SK-N-SH (cell line): ENCODE measurements at regions not wholly inside any gene's neighbourhood (a gene's known extent, or its start where the extent isn't known, plus 50 kb on each side); places are given as distances from the start of the nearest gene placed in this dataset.

Experiments used
- CTCF ChIA-PET: fragments of 300-600, 350-600 bp; formaldehyde crosslinking; extraction: SDS; loops from one replicate; lab custom pipeline; 2021; lab: Yijun Ruan, JAX
- POLR2A ChIA-PET: fragments of 350-600 bp; sonication (Branson Sonifier 250); formaldehyde crosslinking; extraction: SDS; loops from one replicate; lab custom pipeline; 2020; ENCODE audit warnings: antibody characterized with exemption, inconsistent platforms; lab: Yijun Ruan, JAX
- DNase-seq: peaks from one replicate; pipeline ENCODE4 v3.0.0; 2012
- H2AFZ ChIP-seq: fragments of 200-600 bp; sonication (generic); 2 replicates; pipeline ENCODE4 v1.8.1; 2016; ENCODE audit warnings: antibody characterized with exemption, mild to moderate bottlenecking, low read depth
- H3F3A ChIP-seq: fragments of 200-600 bp; sonication (generic); replicated peaks from 2 replicates; pipeline ENCODE3; 2016; ENCODE audit warnings: antibody characterized with exemption, mild to moderate bottlenecking; ENCODE audit not compliant: insufficient read depth
- H3K27ac ChIP-seq, 2 experiments: fragments of 200-500 bp in 1 of 2; fragments of 200-600 bp in 1 of 2; sonication (Bioruptor generic) in 1 of 2; sonication (generic), shearing (Covaris generic) in 1 of 2; 2 replicates each; pipeline versions ENCODE4 v1.5.1 to v1.6.1; 2014 to 2016; ENCODE audit warnings: low read depth in 2 of 2, inconsistent platforms in 1 of 2, low read length in 1 of 2, mild to moderate bottlenecking in 1 of 2, mixed read lengths in 1 of 2
- H3K27me3 ChIP-seq: fragments of 200-600 bp; sonication (generic), shearing (Covaris generic); 2 replicates; pipeline ENCODE4 v1.6.1; 2016; ENCODE audit warnings: mixed run types; ENCODE audit not compliant: insufficient read depth
- H3K36me3 ChIP-seq, 2 experiments: fragments of 200-500 bp in 1 of 2; fragments of 200-600 bp in 1 of 2; sonication (Bioruptor generic) in 1 of 2; sonication (generic) in 1 of 2; replicated peaks in 1 of 2; 2 replicates each; pipeline versions ENCODE3 to v1.5.1; 2014 to 2016; ENCODE audit warnings: low read length in 1 of 2, mild to moderate bottlenecking in 1 of 2; ENCODE audit not compliant: insufficient read depth in 2 of 2, control insufficient read depth in 1 of 2
- H3K4me1 ChIP-seq, 2 experiments: fragments of 200-500 bp in 1 of 2; fragments of 200-600 bp in 1 of 2; sonication (Bioruptor generic) in 1 of 2; sonication (generic), shearing (Covaris generic) in 1 of 2; 2 replicates each; pipeline versions ENCODE4 v1.5.1 to v1.6.1; 2014 to 2016; ENCODE audit warnings: low read depth in 1 of 2, low read length in 1 of 2, mixed run types in 1 of 2; ENCODE audit not compliant: insufficient read depth in 2 of 2, control insufficient read depth in 1 of 2
- H3K4me2 ChIP-seq: fragments of 200-600 bp; sonication (generic), shearing (Covaris generic); 2 replicates; pipeline ENCODE4 v1.6.1; 2017; ENCODE audit warnings: mixed run types
- H3K4me3 ChIP-seq, 2 experiments: fragments of 200-500 bp in 1 of 2; fragments of 200-600 bp in 1 of 2; sonication (Bioruptor generic) in 1 of 2; sonication (generic), shearing (Covaris generic) in 1 of 2; 2 replicates each; pipeline versions ENCODE4 v1.5.1 to v1.8.1; 2014 to 2016; ENCODE audit warnings: low read depth in 2 of 2, inconsistent platforms in 1 of 2, low read length in 1 of 2, mild to moderate bottlenecking in 1 of 2, mixed read lengths in 1 of 2, moderate library complexity in 1 of 2
- H3K79me2 ChIP-seq: fragments of 200-600 bp; sonication (generic); 2 replicates; pipeline ENCODE4 v1.8.1; 2017; ENCODE audit warnings: mild to moderate bottlenecking; ENCODE audit not compliant: insufficient read depth
- H3K9ac ChIP-seq: fragments of 200-600 bp; sonication (generic); 2 replicates; pipeline ENCODE4 v1.6.1; 2017; ENCODE audit warnings: mixed run types
- H3K9me2 ChIP-seq: fragments of 200-600 bp; sonication (generic); 2 replicates; pipeline ENCODE4 v1.6.1; 2017; ENCODE audit warnings: mixed run types
- H3K9me3 ChIP-seq: fragments of 200-600 bp; sonication (generic); 2 replicates; pipeline ENCODE4 v1.6.1; 2017; ENCODE audit warnings: mixed run types, mild to moderate bottlenecking, moderate library complexity
- H4K20me1 ChIP-seq: fragments of 200-600 bp; sonication (generic); 2 replicates; pipeline ENCODE4 v1.6.1; 2017; ENCODE audit warnings: mild to moderate bottlenecking, mixed run types; ENCODE audit not compliant: insufficient read depth
- CHD2 ChIP-seq: fragments of 150-350 bp; IDR thresholded peaks from 2 replicates; pipeline ENCODE4 v1.6.1; 2018; ENCODE audit warnings: low read length; ENCODE audit not compliant: partially characterized antibody
- CTCF ChIP-seq: fragments of 200-600 bp; sonication (generic); IDR thresholded peaks from 2 replicates; pipeline ENCODE4 v1.6.1; 2017; ENCODE audit warnings: antibody characterized with exemption, mild to moderate bottlenecking, moderate library complexity
- EP300 ChIP-seq, 2 experiments: IDR thresholded peaks; 2 replicates each; pipeline versions ENCODE4 v1.4.0 to v1.6.1; 2012; ENCODE audit warnings: borderline replicate concordance in 1 of 2, low read depth in 1 of 2, low read length in 1 of 2
- EZH2phosphoT487 ChIP-seq: fragments of 200-600 bp; sonication (generic); IDR thresholded peaks from 2 replicates; pipeline ENCODE4 v1.6.1; 2017; ENCODE audit warnings: low read depth, mixed run types, mild to moderate bottlenecking, antibody characterized with exemption, moderate library complexity, borderline replicate concordance
- FOSL2 ChIP-seq: IDR thresholded peaks from 2 replicates; pipeline ENCODE4 v1.4.0; 2012; ENCODE audit warnings: low read depth, mild to moderate bottlenecking, moderate library complexity, borderline replicate concordance
- FOXJ3 ChIP-seq: sonication (generic); formaldehyde crosslinking; IDR thresholded peaks from 2 replicates; pipeline ENCODE4 v1.5.1; 2020; ENCODE audit warnings: mild to moderate bottlenecking, missing genetic modification reagents
- GATA2 ChIP-seq: sonication (generic); formaldehyde crosslinking; IDR thresholded peaks from 2 replicates; pipeline ENCODE4 v1.5.0; 2020; ENCODE audit warnings: mild to moderate bottlenecking, missing genetic modification reagents
- JUND ChIP-seq: IDR thresholded peaks from 2 replicates; pipeline ENCODE4 v1.4.0; 2012
- MXI1 ChIP-seq: IDR thresholded peaks from 2 replicates; pipeline ENCODE4 v1.6.1; 2012; ENCODE audit warnings: mild to moderate bottlenecking, low read depth, low read length, improper control_type of control experiment
- PBX3 ChIP-seq: IDR thresholded peaks from 2 replicates; pipeline ENCODE4; 2012
- RFX5 ChIP-seq: IDR thresholded peaks from 2 replicates; pipeline ENCODE4 v1.6.1; 2012; ENCODE audit warnings: mild to moderate bottlenecking, improper control_type of control experiment, low read length
- RXRA ChIP-seq: IDR thresholded peaks from 2 replicates; pipeline ENCODE4 v1.4.0; 2012; ENCODE audit warnings: low read depth, mild to moderate bottlenecking, borderline replicate concordance
- SIN3A ChIP-seq: IDR thresholded peaks from 2 replicates; pipeline ENCODE4 v1.6.1; 2012; ENCODE audit warnings: low read depth, mild to moderate bottlenecking, low read length, moderate library complexity, borderline replicate concordance
- TCF12 ChIP-seq: IDR thresholded peaks from 2 replicates; pipeline ENCODE4 v1.4.0; 2012
- TEAD4 ChIP-seq: IDR thresholded peaks from 2 replicates; pipeline ENCODE4 v1.4.0; 2012; ENCODE audit warnings: mild to moderate bottlenecking, borderline replicate concordance; ENCODE audit not compliant: insufficient read depth
- YY1 ChIP-seq: IDR thresholded peaks from 2 replicates; pipeline ENCODE4 v1.4.0; 2012; ENCODE audit warnings: low read depth, mild to moderate bottlenecking
- WGBS: methylation state at CpG from one replicate; pipeline ENCODE4 v1.1.6; 2017; ENCODE audit warnings: low lambda C conversion rate; 5-methylcytosine and 5-hydroxymethylcytosine counted together
- TF ChIP-seq, protein P1 (sequence below): IDR thresholded peaks from 2 replicates; pipeline ENCODE4 v1.4.0; 2012; ENCODE audit warnings: low read depth, borderline replicate concordance

GRCh38 chr13:80166352-80166751 is 174.6 kb downstream of the SPRY2 start:
- H3K4me2 ChIP-seq: no peak overlapping the region
- H3K9me3 ChIP-seq: no peaks in the 10 kb centered on the region
- H2AFZ ChIP-seq: no peak overlapping the region
- H3K4me3 ChIP-seq: no peak overlapping the region
- CTCF ChIA-PET: no interaction called here
- H3K79me2 ChIP-seq: no peaks in the 10 kb centered on the region
- H3K9me2 ChIP-seq: no peaks in the 10 kb centered on the region
- H3K27ac ChIP-seq: no peak overlapping the region
- H3K27me3 ChIP-seq: no peaks in the 10 kb centered on the region
- H3K4me1 ChIP-seq: no peaks in the 10 kb centered on the region; a peak in 2 of 4 replicates
- H3F3A ChIP-seq: peaks cover 8% of the 10 kb centered on the region
- TF ChIP-seq PBX3 (no peak), GATA2 (0 out of 2 replicates have a peak, but pooled peaks have one; percentile 19)
- TF ChIP-seq, all 33 proteins: peak for 1
- no peak for DNase-seq
- Histone ChIP-seq H3K9ac (no peak overlapping the region), H4K20me1 (no peaks in the 10 kb centered on the region), H3K36me3 (no peaks in the 10 kb centered on the region)
- 74% methylated on average over 5 of the region's 5 CpGs for WGBS
- POLR2A ChIA-PET: no interaction called here

DNA sequence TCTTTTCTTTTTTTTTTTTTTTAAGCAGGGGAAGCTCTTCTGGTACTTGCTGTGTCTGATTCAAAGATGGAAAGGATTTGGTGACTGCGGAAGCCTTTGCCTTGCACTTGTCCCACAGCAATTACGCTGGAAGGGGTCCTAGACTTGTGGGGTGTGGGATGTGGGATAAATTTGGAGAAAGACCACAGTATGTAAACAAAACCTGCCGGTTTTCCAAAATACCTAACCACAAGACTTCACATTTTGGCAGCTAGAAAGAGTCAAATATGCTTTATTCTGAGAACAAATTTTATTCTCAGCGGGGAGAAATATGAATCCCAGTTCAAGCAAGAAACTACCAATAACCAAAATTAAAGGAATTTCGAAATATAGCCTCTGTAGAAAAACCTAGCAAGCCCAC is 176.5 kb downstream of the SPRY2 start:
- no peak for TF ChIP-seq YY1
- no peak for TF ChIP-seq GATA2
- no peak for TF ChIP-seq FOSL2
- TF ChIP-seq MXI1: no peak
- TF ChIP-seq RXRA: no peak
- no peak for TF ChIP-seq SIN3A
- no peak for TF ChIP-seq RFX5
- no peak for TF ChIP-seq TCF12
- no peak for TF ChIP-seq TEAD4
- no peak for TF ChIP-seq EP300 (IDR thresholded peaks at IDR 0.05; ENCODE audit: borderline replicate concordance in 1 of 2, low read depth in 1 of 2, low read length in 1 of 2)
- Histone ChIP-seq H3K4me3 (no peak overlapping the region), H2AFZ (no peak overlapping the region), H3K79me2 (no peaks in the 10 kb centered on the region), H3K27me3 (no peaks in the 10 kb centered on the region), H3K9me3 (no peaks in the 10 kb centered on the region), H3F3A (peaks cover 8% of the 10 kb centered on the region), H3K36me3 (no peaks in the 10 kb centered on the region), H3K9ac (no peak overlapping the region), H3K4me2 (no peak overlapping the region), H3K4me1 (no peaks in the 10 kb centered on the region; a peak in 2 of 4 replicates), H3K9me2 (no peaks in the 10 kb centered on the region), H4K20me1 (no peaks in the 10 kb centered on the region), H3K27ac (peak overlapping the region in 1 of 2 experiments; percentile 11; a peak in 1 of 4 replicates)
- CTCF ChIA-PET: interaction anchor here (0.6 kb wide), 1 partner anchor 235 kb away, joined by 3 read pairs; no protein-coding TSS in a partner anchor
- no peak for DNase-seq
- 83% methylated on average over 5 of the region's 5 CpGs for WGBS
- POLR2A ChIA-PET: no interaction called here

- Histone ChIP-seq H3K79me2 (no peaks in the 10 kb centered on the region), H3K9me3 (no peaks in the 10 kb centered on the region), H3K4me2 (no peak overlapping the region), H3F3A (no peaks in the 10 kb centered on the region), H3K4me1 (no peaks in the 10 kb centered on the region; a peak in 2 of 4 replicates), H4K20me1 (no peaks in the 10 kb centered on the region), H3K27ac (no peak overlapping the region), H3K9ac (no peak overlapping the region), H3K27me3 (no peaks in the 10 kb centered on the region), H3K9me2 (no peaks in the 10 kb centered on the region), H3K4me3 (no peak overlapping the region), H2AFZ (peak overlapping the region; percentile 46; the same call in 1 of the 2 replicates), H3K36me3 (no peaks in the 10 kb centered on the region)
- no peak for DNase-seq
- ChIA-PET POLR2A (no interaction called here), CTCF (no interaction called here)
- 94% methylated on average over 5 of the region's 5 CpGs for WGBS
- no peak for TF ChIP-seq JUND
- TF ChIP-seq CHD2: no peak
- no peak for TF ChIP-seq CTCF
- TF ChIP-seq, protein P1, sequence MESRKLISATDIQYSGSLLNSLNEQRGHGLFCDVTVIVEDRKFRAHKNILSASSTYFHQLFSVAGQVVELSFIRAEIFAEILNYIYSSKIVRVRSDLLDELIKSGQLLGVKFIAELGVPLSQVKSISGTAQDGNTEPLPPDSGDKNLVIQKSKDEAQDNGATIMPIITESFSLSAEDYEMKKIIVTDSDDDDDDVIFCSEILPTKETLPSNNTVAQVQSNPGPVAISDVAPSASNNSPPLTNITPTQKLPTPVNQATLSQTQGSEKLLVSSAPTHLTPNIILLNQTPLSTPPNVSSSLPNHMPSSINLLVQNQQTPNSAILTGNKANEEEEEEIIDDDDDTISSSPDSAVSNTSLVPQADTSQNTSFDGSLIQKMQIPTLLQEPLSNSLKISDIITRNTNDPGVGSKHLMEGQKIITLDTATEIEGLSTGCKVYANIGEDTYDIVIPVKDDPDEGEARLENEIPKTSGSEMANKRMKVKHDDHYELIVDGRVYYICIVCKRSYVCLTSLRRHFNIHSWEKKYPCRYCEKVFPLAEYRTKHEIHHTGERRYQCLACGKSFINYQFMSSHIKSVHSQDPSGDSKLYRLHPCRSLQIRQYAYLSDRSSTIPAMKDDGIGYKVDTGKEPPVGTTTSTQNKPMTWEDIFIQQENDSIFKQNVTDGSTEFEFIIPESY: no peak
- no peak for TF ChIP-seq EZH2phosphoT487
- no peak for TF ChIP-seq EP300 (IDR thresholded peaks at IDR 0.05; ENCODE audit: borderline replicate concordance in 1 of 2, low read depth in 1 of 2, low read length in 1 of 2)
- no peak for TF ChIP-seq RXRA
- no peak for TF ChIP-seq GATA2
- no peak for TF ChIP-seq FOXJ3 (CRISPR knock-in tag)
- TF ChIP-seq YY1: no peak
Measured at GRCh38 chr13:80161896-80162295, 179.0 kb downstream of the SPRY2 start.
